Liver (tissue), 3 donors: ENCODE measurements at regions not wholly inside any gene's neighbourhood (a gene's known extent, or its start where the extent isn't known, plus 50 kb on each side); places are given as distances from the start of the nearest gene placed in this dataset.

Experiments used
- JUND ChIP-seq, 2 donors: IDR thresholded peaks; 2 replicates each; pipeline ENCODE4 v1.6.1; 2016; ENCODE audit warnings: antibody characterized with exemption in 2 of 2
- TAF1 ChIP-seq: conservative IDR thresholded peaks from 2 replicates; pipeline ENCODE4 v1.6.1; 2016; ENCODE audit warnings: antibody characterized with exemption, mild to moderate bottlenecking
- TF ChIP-seq, protein P1 (sequence below): fragments of 150-350 bp; IDR thresholded peaks from 2 replicates; pipeline ENCODE4 v1.5.1; 2017; ENCODE audit warnings: improper control_type of control experiment, low read depth, low read length; ENCODE audit not compliant: missing input control
- donor health status: healthy.
- donor health status: healthy.

DNA sequence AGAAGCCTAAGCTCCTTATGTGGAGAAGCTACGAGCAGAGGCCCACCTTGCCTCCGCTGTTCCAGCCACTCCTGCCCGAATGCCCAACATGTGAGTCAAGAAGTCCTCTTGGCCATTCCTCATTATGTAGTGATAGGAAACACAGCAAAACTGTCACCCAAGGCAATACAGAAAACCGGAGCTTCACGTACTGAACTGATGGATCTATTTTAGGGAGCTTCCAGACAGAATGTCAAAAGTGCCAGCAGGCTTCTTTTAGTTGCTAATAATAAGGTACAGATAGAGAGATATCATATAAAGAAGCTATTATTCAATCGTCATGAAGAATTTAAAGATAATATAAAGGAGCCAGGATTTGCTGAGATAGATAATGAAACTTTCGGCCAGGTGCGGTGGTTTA, 91.6 kb upstream of the SYT10 start:
- TF ChIP-seq, protein P1, sequence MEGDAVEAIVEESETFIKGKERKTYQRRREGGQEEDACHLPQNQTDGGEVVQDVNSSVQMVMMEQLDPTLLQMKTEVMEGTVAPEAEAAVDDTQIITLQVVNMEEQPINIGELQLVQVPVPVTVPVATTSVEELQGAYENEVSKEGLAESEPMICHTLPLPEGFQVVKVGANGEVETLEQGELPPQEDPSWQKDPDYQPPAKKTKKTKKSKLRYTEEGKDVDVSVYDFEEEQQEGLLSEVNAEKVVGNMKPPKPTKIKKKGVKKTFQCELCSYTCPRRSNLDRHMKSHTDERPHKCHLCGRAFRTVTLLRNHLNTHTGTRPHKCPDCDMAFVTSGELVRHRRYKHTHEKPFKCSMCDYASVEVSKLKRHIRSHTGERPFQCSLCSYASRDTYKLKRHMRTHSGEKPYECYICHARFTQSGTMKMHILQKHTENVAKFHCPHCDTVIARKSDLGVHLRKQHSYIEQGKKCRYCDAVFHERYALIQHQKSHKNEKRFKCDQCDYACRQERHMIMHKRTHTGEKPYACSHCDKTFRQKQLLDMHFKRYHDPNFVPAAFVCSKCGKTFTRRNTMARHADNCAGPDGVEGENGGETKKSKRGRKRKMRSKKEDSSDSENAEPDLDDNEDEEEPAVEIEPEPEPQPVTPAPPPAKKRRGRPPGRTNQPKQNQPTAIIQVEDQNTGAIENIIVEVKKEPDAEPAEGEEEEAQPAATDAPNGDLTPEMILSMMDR, result no peak
- no peak for TF ChIP-seq JUND (IDR thresholded peaks at IDR 0.05)
- TF ChIP-seq TAF1, result no peak
